ENCODE measurements at regions not wholly inside any gene's neighbourhood (a gene's known extent, or its start where the extent isn't known, plus 50 kb on each side); places are given as distances from the start of the nearest gene placed in this dataset.

DNA sequence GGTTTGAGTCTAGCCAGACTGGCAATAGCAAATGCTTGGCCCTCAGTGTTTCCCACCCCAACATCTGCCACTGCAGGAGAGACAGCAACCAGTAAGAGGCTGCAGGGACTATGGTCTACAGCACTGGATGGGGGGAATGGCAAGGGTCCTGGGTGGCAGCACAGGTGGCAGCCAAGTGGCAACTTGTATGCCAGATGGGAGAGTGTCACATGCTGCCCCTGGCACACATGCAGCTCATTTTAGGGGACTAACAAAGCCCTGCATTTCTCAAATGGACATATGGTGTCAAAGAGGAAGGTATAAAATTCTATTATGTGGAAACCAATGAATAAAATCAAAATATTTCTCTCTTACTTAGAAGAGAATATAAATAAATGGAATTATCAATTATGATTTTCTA is 298.7 kb upstream of the MARCKS start:
- DNase-seq (ENCODE audit: low read depth), result no peak
- no peak for TF ChIP-seq CTCF (IDR thresholded peaks at IDR 0.05; ENCODE audit: insufficient read depth, low read depth, low read length, missing control alignments)
- H3K4me3 ChIP-seq (ENCODE audit: low read depth, low read length), result no peak overlapping the region

DNA sequence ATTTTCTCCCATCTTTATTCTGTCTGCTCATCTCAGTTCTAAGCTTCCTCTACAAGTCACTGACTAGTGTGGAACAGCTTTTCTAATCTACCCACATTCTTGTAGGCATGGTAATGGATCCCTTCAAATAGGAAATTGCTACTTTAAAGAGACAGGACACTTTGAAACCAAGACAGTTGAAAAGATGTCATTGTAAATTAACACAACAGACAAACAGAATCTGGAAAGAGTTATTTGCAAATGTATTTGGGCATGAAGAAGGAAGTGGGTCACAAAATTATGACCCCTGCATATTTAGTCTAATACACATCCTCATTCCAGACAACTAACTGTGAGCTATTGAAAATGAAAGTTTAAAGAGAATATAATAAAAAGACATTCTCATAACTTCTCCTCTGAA is 298.2 kb upstream of the MARCKS start:
- no peak for TF ChIP-seq CTCF (IDR thresholded peaks at IDR 0.05; ENCODE audit: insufficient read depth, low read depth, low read length, missing control alignments)
- DNase-seq (ENCODE audit: low read depth), result no peak

DNA sequence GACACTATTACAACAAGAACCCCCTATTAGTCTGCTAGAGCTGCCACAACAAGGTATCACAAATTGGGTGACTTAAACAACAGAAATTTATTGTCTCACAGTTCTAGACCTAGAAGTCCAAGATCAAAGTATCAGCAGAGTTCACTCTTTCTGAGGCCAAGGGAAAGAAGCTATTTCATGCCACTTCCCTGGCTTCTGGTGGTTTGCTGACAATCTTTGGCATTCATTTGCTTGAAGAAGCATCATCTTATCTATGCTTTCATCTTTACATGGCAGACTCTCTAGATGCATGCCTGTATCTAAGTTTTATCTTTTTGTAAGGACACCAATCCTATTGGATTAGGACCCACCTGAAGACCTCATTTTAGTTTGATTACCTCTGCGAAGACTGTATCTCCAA is 296.8 kb upstream of the MARCKS start:
- no peak for DNase-seq (ENCODE audit: low read depth)
- H3K4me3 ChIP-seq (ENCODE audit: low read depth, low read length), result no peak overlapping the region
- TF ChIP-seq CTCF (IDR thresholded peaks at IDR 0.05; ENCODE audit: insufficient read depth, low read depth, low read length, missing control alignments), result no peak

More for the DNA sequence above, 298.2 kb upstream of the MARCKS start:
- no peak overlapping the region for H3K4me3 ChIP-seq (ENCODE audit: low read depth, low read length)

DNA sequence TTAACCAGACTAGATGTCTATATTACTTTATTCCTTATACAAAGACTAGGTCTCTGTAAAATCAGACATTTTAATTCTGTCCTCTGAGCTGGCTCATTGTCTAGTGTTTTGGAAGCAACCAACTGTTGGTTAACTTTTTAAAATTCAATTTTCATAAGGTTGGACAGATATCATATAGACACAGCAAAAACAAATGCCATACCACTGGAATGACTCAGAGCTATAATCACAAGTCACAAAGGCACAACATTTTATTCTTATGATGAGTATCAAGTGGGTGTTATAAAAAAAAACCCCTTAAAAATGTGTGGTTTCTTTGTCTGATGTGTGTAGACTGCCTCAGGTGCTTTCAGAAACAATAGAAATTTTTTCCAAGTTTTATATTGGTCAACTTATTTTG is 296.2 kb upstream of the MARCKS start:
- no peak for TF ChIP-seq CTCF (IDR thresholded peaks at IDR 0.05; ENCODE audit: insufficient read depth, low read depth, low read length, missing control alignments)
- H3K4me3 ChIP-seq (ENCODE audit: low read depth, low read length), result no peak overlapping the region
- no peak for DNase-seq (ENCODE audit: low read depth)

GRCh38 chr6:113562248-113562647 is 294.9 kb upstream of the MARCKS start:
- no peak for TF ChIP-seq CTCF (IDR thresholded peaks at IDR 0.05; ENCODE audit: insufficient read depth, low read depth, low read length, missing control alignments)
- H3K4me3 ChIP-seq (ENCODE audit: low read depth, low read length), result no peak overlapping the region
- no peak for DNase-seq (ENCODE audit: low read depth)

DNA sequence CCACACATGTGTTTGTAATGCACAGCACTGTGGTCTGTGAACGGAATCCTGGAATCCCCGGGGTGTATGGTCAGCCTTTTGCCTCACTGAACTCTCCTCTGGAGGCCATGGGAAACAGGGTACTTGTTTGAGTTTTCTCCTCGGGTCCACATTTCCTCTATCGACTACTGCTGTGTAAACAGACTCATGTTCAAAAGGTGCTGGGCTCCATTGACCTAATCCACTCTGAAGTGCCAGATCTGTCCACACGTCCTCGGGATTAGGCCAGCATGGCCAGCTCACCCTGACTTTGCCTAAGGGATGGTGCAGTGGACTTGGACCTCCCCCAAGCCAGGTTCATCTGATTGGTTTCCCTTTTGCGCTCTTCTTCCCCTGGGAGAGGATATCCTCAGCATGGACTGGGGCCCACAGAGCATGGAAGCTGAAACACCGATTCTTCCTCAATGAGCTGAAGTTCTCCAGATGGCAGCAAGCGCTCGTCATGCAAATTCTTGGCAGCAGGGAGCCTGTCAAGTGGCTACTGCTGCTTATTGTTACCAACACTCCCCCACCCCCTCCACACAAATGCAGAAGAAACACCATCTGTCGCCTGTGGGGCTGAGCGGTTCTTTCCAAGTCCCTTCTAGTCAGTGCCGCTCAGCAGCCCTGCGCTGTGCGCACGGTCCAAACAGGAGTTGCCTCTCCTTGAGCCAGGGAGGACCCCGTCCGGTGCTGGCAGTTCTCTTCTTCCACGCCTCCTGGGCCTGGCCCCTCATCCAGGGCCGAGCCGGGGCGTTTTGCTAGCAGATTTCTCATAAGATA is 292.6 kb upstream of the MARCKS start:
- DNase-seq (ENCODE audit: low read depth), result peak; percentile 76
- H3K4me3 ChIP-seq (ENCODE audit: low read depth, low read length), result no peak overlapping the region; the same call in 1 of the 2 replicates
- no peak for TF ChIP-seq CTCF (IDR thresholded peaks at IDR 0.05; ENCODE audit: insufficient read depth, low read depth, low read length, missing control alignments)

DNA sequence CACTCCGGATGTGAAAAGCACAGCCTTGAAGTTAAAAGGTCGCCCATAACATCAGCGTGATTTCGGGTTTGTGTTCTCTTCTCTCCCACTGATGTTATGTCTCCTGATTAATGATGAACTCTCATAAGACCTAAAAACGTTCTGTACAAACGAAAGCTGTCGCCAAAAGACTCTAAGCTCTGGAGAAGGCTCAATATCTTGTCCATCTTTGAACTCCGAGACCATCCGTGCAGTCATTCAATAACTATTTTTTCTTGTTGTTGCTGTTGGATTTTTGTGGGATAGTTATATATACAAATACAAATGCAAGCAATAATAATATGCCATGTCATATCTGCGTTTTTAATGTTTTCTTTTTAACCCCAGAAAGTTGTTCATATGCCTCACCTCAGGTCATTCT is 291.8 kb upstream of the MARCKS start:
- H3K4me3 ChIP-seq (ENCODE audit: low read depth, low read length), result no peak overlapping the region
- DNase-seq (ENCODE audit: low read depth), result no peak
- TF ChIP-seq CTCF (IDR thresholded peaks at IDR 0.05; ENCODE audit: insufficient read depth, low read depth, low read length, missing control alignments), result no peak

All from GM12865 (cell line).